Activated naive CD8-positive, alpha-beta T cell treated with anti-CD3 and anti-CD28 coated beads, Interleukin-2, amount 50 U/mL, for 24 hours (primary cell): ENCODE measurements at regions not wholly inside any gene's neighbourhood (a gene's known extent, or its start where the extent isn't known, plus 50 kb on each side); places are given as distances from the start of the nearest gene placed in this dataset.
"Not testable (repeated sequence)": the region's sequence is repeated elsewhere in the genome, so short reads cannot be mapped to it uniquely, and the experiment has no call there.

Source experiments
- ATAC-seq: fragments of 150-1000 bp; cut with Tn5 transposase; one replicate; pipeline ENCODE4 v1.10.0; 2021
- DNase-seq: peaks from one replicate; pipeline ENCODE4 v3.0.0; 2021
- H3K27ac Mint-ChIP-seq: one replicate; pipeline ENCODE4 v1.8.0; 2021; ENCODE audit warnings: mild to moderate bottlenecking, mixed read lengths
- H3K27me3 Mint-ChIP-seq: one replicate; pipeline ENCODE4 v1.8.0; 2021; ENCODE audit warnings: mixed read lengths
- H3K36me3 Mint-ChIP-seq: one replicate; pipeline ENCODE4 v1.8.0; 2021; ENCODE audit warnings: low read depth, mixed read lengths
- H3K4me1 Mint-ChIP-seq: one replicate; pipeline ENCODE4 v1.8.0; 2021; ENCODE audit warnings: mixed read lengths
- H3K4me3 Mint-ChIP-seq: one replicate; pipeline ENCODE4 v1.8.0; 2021; ENCODE audit warnings: mild to moderate bottlenecking, moderate library complexity, mixed read lengths
- H3K9me3 Mint-ChIP-seq: one replicate; pipeline ENCODE4 v1.8.0; 2021; ENCODE audit warnings: mixed read lengths

DNA sequence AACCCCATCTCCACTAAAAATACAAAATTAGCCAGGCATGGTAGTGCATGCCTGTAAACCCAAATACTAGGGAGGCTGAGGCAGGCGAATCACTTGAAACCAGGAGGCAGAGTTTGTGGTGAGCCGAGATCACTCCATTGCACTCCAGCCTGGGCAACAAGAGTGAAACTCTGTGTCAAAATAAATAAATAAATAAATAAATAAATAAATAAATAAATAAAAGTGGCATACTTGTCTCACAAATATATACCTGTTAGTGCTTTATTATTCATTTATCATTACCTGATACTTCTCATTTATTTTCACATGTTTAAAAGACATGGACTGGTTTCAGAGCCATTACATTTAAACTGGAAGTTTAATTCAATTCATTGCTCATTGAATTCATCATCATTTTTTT is 491.4 kb upstream of the CDH7 start:
- Mint-ChIP-seq H3K27ac (no peak overlapping the region), H3K4me1 (no peaks in the 10 kb centered on the region), H3K36me3 (no peaks in the 10 kb centered on the region), H3K27me3 (no peaks in the 10 kb centered on the region), H3K9me3 (peaks cover 5% of the 10 kb centered on the region), H3K4me3 (no peak overlapping the region)
- DNase-seq (no peak), ATAC-seq (no peak)

GRCh38 chr18:65257149-65257548 is 493.7 kb upstream of the CDH7 start:
- H3K4me1 Mint-ChIP-seq: no peaks in the 10 kb centered on the region
- DNase-seq (no peak), ATAC-seq (no peak)
- no peaks in the 10 kb centered on the region for H3K27me3 Mint-ChIP-seq
- peaks cover 5% of the 10 kb centered on the region for H3K9me3 Mint-ChIP-seq
- no peak overlapping the region for H3K4me3 Mint-ChIP-seq
- H3K36me3 Mint-ChIP-seq: no peaks in the 10 kb centered on the region
- no peak overlapping the region for H3K27ac Mint-ChIP-seq

- H3K36me3 Mint-ChIP-seq: no peaks in the 10 kb centered on the region
- DNase-seq (no peak), ATAC-seq (no peak)
- no peak overlapping the region for H3K27ac Mint-ChIP-seq
- no peak overlapping the region for H3K4me3 Mint-ChIP-seq
- no peaks in the 10 kb centered on the region for H3K27me3 Mint-ChIP-seq
- no peaks in the 10 kb centered on the region for H3K4me1 Mint-ChIP-seq
- H3K9me3 Mint-ChIP-seq: peaks cover 5% of the 10 kb centered on the region
Observed at GRCh38 chr18:65255417-65255816, 495.4 kb upstream of the CDH7 start.

GRCh38 chr18:65239787-65240186 is 511.0 kb upstream of the CDH7 start:
- H3K4me3 Mint-ChIP-seq: no peak overlapping the region
- H3K27me3 Mint-ChIP-seq: no peaks in the 10 kb centered on the region
- H3K27ac Mint-ChIP-seq: no peak overlapping the region
- H3K4me1 Mint-ChIP-seq: no peaks in the 10 kb centered on the region
- DNase-seq (no peak), ATAC-seq (no peak)
- no peaks in the 10 kb centered on the region for H3K9me3 Mint-ChIP-seq
- H3K36me3 Mint-ChIP-seq: no peaks in the 10 kb centered on the region

DNA sequence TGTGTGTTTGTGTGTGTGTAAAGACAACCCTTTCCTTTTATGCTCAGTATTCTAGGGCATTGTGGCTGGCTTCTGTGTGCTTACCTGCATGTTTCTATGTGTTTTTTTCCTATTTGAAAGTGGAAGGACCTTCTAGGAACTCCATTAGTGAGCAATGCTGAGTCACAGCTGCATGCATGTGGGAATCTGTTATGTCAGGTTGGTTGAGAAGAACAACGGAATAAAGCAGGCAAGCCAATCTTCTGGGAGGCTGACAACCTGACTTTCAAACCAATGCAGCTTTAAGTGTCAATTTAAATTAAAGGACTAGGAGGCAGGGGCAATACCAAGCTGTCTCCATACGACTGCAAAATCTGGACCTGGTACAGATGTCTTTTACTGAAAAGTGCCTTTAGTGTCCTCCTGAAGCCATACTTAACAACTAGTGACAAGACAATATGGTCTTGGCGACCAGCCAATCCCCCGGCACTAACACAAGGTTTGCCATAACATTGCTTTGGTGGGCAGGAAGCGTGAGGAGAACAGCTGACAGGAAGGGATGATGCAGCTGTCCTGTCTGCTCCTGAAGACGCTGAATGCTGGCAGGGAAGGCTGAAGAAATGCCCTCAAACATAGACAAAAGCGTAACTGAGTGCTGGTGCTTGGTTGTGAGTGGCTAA is 514.7 kb upstream of the CDH7 start:
- ATAC-seq (no peak), DNase-seq (no peak)
- H3K36me3 Mint-ChIP-seq: no peaks in the 10 kb centered on the region

GRCh38 chr18:65230311-65230710 is 520.5 kb upstream of the CDH7 start:
- no peaks in the 10 kb centered on the region for H3K27me3 Mint-ChIP-seq
- DNase-seq: no peak
- H3K9me3 Mint-ChIP-seq: peaks cover 19% of the 10 kb centered on the region
- H3K4me1 Mint-ChIP-seq: no peaks in the 10 kb centered on the region
- no peak overlapping the region for H3K27ac Mint-ChIP-seq
- no peaks in the 10 kb centered on the region for H3K36me3 Mint-ChIP-seq
- ATAC-seq: no peak
- H3K4me3 Mint-ChIP-seq: no peak overlapping the region

More for the DNA sequence above, 514.7 kb upstream of the CDH7 start:
- no peak overlapping the region for H3K27ac Mint-ChIP-seq
- peaks cover 12% of the 10 kb centered on the region for H3K9me3 Mint-ChIP-seq
- H3K4me1 Mint-ChIP-seq: no peaks in the 10 kb centered on the region
- no peak overlapping the region for H3K4me3 Mint-ChIP-seq
- H3K27me3 Mint-ChIP-seq: no peaks in the 10 kb centered on the region

DNA sequence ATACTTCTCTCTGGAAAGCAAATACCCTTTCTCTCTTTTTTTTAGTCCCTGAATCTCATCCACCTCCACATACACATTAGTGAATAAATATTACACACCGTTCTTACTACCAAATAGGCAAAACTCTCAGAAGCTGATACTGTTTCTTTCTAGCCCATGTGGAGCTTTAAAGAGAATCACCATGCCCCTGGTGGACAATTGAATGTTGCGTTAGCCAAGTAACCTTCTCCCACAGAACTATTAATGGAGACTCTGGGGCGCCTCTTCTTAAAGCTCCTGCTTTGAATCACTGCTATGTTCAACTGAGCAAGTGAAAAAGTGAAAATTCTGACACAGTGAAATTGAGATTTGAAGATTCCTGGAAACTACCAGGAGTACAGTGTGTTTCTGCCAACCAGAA is 522.8 kb upstream of the CDH7 start:
- H3K27ac Mint-ChIP-seq: no peak overlapping the region
- H3K4me3 Mint-ChIP-seq: no peak overlapping the region
- no peaks in the 10 kb centered on the region for H3K36me3 Mint-ChIP-seq
- ATAC-seq (no peak), DNase-seq (no peak)
- H3K27me3 Mint-ChIP-seq: no peaks in the 10 kb centered on the region
- H3K4me1 Mint-ChIP-seq: no peaks in the 10 kb centered on the region
- H3K9me3 Mint-ChIP-seq: peaks cover 19% of the 10 kb centered on the region

DNA sequence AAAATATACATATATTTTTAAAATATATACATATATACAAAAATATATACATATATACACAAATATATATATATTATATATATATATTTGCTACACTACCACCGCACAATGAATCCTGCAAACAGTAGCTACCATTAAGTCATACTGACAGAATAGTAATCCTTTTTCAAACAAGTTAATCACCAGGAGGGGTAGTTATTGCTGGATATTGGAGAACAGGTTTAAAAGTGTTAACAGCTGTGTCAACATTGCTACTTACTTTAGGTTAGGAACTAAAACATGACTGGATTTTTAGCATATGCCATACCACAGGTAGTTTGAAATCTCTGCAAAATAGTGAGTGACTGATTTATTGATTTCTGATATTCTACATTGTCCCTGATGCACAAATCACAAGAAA is 529.1 kb upstream of the CDH7 start:
- ATAC-seq (no peak), DNase-seq (no peak)
- Mint-ChIP-seq H3K36me3 (no peaks in the 10 kb centered on the region), H3K9me3 (peaks cover 7% of the 10 kb centered on the region), H3K27me3 (no peaks in the 10 kb centered on the region), H3K4me1 (no peaks in the 10 kb centered on the region), H3K4me3 (no peak overlapping the region), H3K27ac (no peak overlapping the region)

DNA sequence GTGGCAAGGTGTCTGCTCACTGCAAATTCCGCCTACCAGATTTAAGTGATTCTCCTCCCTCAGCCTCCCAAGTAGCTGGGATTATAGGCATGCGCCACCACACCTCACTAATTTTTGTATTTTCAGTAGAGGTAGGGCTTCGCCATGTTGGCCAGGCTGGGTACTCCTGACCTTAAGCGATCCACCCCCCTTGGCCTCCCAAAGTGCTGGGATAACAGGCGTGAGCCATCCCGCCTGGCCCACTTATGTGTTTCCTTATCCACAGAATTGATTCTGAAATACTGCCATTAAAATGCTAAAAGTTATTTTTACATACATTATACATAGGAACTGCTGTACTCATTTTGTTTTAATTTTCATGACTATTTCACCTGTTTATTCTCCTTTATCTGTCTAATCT is 529.7 kb upstream of the CDH7 start:
- H3K27me3 Mint-ChIP-seq: no peaks in the 10 kb centered on the region
- H3K4me3 Mint-ChIP-seq: no peak overlapping the region
- peaks cover 4% of the 10 kb centered on the region for H3K9me3 Mint-ChIP-seq
- no peaks in the 10 kb centered on the region for H3K4me1 Mint-ChIP-seq
- ATAC-seq (no peak), DNase-seq (no peak)
- no peaks in the 10 kb centered on the region for H3K36me3 Mint-ChIP-seq
- H3K27ac Mint-ChIP-seq: no peak overlapping the region

GRCh38 chr18:65215865-65216466 is 534.8 kb upstream of the CDH7 start:
- no peaks in the 10 kb centered on the region for H3K4me1 Mint-ChIP-seq
- H3K27ac Mint-ChIP-seq: no peak overlapping the region
- peaks cover 4% of the 10 kb centered on the region for H3K9me3 Mint-ChIP-seq
- DNase-seq (no peak), ATAC-seq (no peak)
- H3K36me3 Mint-ChIP-seq: no peaks in the 10 kb centered on the region
- H3K27me3 Mint-ChIP-seq: no peaks in the 10 kb centered on the region
- H3K4me3 Mint-ChIP-seq: no peak overlapping the region

GRCh38 chr18:65214456-65214855 is 536.4 kb upstream of the CDH7 start:
- ATAC-seq (no peak), DNase-seq (no peak)
- Mint-ChIP-seq H3K4me3 (no peak overlapping the region), H3K27me3 (no peaks in the 10 kb centered on the region), H3K27ac (no peak overlapping the region), H3K36me3 (no peaks in the 10 kb centered on the region), H3K9me3 (peaks cover 4% of the 10 kb centered on the region), H3K4me1 (no peaks in the 10 kb centered on the region)

DNA sequence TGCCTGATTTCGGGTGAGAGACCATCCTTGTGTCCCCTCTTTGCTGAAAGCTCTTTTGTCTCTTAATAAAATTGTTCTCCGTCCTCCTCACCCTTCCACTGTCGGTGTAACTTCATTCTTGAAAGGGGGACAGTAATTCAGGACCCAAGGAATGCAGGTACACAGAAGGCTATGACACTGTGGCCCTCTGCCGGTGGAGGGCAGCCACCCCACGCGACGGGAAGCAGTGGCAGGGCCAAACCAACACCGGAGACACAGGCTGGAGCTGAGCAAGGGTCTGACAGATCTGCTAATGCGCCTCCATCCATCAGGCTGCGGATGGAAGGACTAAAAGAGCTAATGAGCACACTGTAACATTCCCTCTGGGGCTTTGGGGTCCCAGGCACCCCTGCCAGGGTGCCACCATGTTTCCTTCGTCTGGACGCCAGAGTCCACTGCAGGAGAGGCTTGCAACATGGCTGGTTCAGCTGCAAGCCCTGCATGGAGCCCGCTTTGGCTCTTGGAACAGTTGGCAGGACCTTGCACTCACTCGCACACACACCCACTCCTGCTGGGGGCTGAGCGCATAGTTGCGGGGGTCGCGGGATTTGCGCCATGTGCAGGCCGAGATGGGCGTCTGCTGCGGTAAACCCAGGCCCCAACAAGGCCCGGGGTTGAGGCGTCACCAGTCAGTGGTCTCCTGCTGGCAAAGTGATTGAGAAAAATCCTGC is 544.1 kb upstream of the CDH7 start:
- no peaks in the 10 kb centered on the region for H3K4me1 Mint-ChIP-seq
- no peaks in the 10 kb centered on the region for H3K36me3 Mint-ChIP-seq
- ATAC-seq (no peak), DNase-seq (no peak)
- no peaks in the 10 kb centered on the region for H3K9me3 Mint-ChIP-seq
- H3K27me3 Mint-ChIP-seq: no peaks in the 10 kb centered on the region
- no peak overlapping the region for H3K4me3 Mint-ChIP-seq
- H3K27ac Mint-ChIP-seq: no peak overlapping the region

GRCh38 chr18:65202091-65202490 is 548.7 kb upstream of the CDH7 start:
- Mint-ChIP-seq H3K27ac (no peak overlapping the region), H3K4me1 (no peaks in the 10 kb centered on the region), H3K9me3 (no peaks in the 10 kb centered on the region), H3K4me3 (no peak overlapping the region), H3K36me3 (no peaks in the 10 kb centered on the region), H3K27me3 (no peaks in the 10 kb centered on the region)
- ATAC-seq (no peak), DNase-seq (no peak)

DNA sequence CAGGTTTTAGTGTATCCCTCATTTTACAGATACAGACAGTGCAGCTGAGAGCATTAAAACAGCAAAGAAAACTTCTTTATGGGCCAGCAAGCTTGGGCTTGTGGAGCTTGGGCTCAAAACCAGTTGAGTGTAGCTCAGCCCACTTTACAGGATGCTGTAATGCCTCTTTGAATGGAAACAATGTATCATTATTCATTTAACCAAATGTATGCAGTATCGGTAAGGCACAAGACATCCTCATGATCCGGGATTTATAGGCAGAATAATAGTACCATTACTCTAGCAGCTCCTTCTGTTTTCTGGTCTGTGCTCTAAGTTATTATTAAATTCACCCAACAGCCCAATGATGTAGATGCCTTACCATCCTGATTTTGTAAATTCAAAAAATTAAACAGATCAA is 575.1 kb upstream of the CDH7 start:
- H3K9me3 Mint-ChIP-seq: peaks cover 21% of the 10 kb centered on the region
- DNase-seq: no peak
- no peak for ATAC-seq
- H3K27ac Mint-ChIP-seq: no peak overlapping the region
- H3K4me3 Mint-ChIP-seq: no peak overlapping the region
- H3K36me3 Mint-ChIP-seq: no peaks in the 10 kb centered on the region
- H3K27me3 Mint-ChIP-seq: no peaks in the 10 kb centered on the region
- H3K4me1 Mint-ChIP-seq: no peaks in the 10 kb centered on the region

- ATAC-seq, H3K4me3 Mint-ChIP-seq, H3K27me3 Mint-ChIP-seq, DNase-seq, H3K27ac Mint-ChIP-seq, H3K9me3 Mint-ChIP-seq, H3K36me3 Mint-ChIP-seq, H3K4me1 Mint-ChIP-seq: not testable (repeated sequence)
Observed at GRCh38 chr18:65162086-65162485, 588.7 kb upstream of the CDH7 start.
